Gastroesophageal sphincter (tissue), 4 donors: ENCODE measurements at regions not wholly inside any gene's neighbourhood (a gene's known extent, or its start where the extent isn't known, plus 50 kb on each side); places are given as distances from the start of the nearest gene placed in this dataset.

Experiments used
- ATAC-seq: fragments of 150-250 bp; one replicate; pipeline ENCODE4 v1.9.1; 2016; ENCODE audit warnings: mild to moderate bottlenecking, moderate library complexity
- H3K27ac ChIP-seq, 4 donors: fragments of 200-600 bp; sonication (generic) in 3 of 4; 1 replicate in 3 of 4; 2 replicates in 1 of 4; pipeline ENCODE4 v1.5.1; 2016 to 2019
- H3K27me3 ChIP-seq: fragments of 200-600 bp; sonication (generic); one replicate; pipeline ENCODE4 v1.5.1; 2019
- H3K36me3 ChIP-seq, 2 donors: fragments of 200-600 bp; sonication (generic); one replicate each; pipeline ENCODE4 v1.5.1; 2019; ENCODE audit warnings: control low read depth in 1 of 2
- H3K4me1 ChIP-seq, 3 donors: fragments of 200-600 bp; sonication (generic); 1 replicate in 2 of 3; 2 replicates in 1 of 3; pipeline ENCODE4 v1.5.1; 2016 to 2019; ENCODE audit warnings: control low read depth in 2 of 3
- H3K4me3 ChIP-seq, 2 donors: fragments of 200-600 bp; sonication (generic); one replicate each; pipeline ENCODE4 v1.5.1; 2019; ENCODE audit warnings: mild to moderate bottlenecking in 1 of 2, moderate library complexity in 1 of 2
- H3K9me3 ChIP-seq, 3 donors: fragments of 200-600 bp; sonication (generic); one replicate each; pipeline ENCODE4 v1.5.1; 2017 to 2019; ENCODE audit warnings: control low read depth in 2 of 3
- EP300 ChIP-seq: sonication (generic); formaldehyde crosslinking; IDR thresholded peaks from one replicate; pipeline ENCODE4 v1.6.1; 2017; ENCODE audit warnings: antibody characterized with exemption, mild to moderate bottlenecking
- POLR2A ChIP-seq, 2 donors: fragments of 450-650 bp; IDR thresholded peaks; one replicate each; pipeline ENCODE4 v1.6.1; 2017; ENCODE audit warnings: antibody characterized with exemption in 2 of 2, mild to moderate bottlenecking in 2 of 2, moderate library complexity in 1 of 2
- POLR2AphosphoS5 ChIP-seq: sonication (generic); formaldehyde crosslinking; IDR thresholded peaks from one replicate; pipeline ENCODE4 v1.6.1; 2017; ENCODE audit warnings: antibody characterized with exemption
- WGBS, 2 donors: methylation state at CpG; one replicate each; pipeline ENCODE4 v1.1.5; 2018; ENCODE audit warnings: low coverage in 1 of 2; 5-methylcytosine and 5-hydroxymethylcytosine counted together
- TF ChIP-seq, protein P1 (sequence below), 4 experiments: fragments of 200-600 bp in 2 of 4; fragments of 450-650 bp in 2 of 4; sonication (generic) in 1 of 4; IDR thresholded peaks; one replicate each; pipeline ENCODE4 v1.5.1; 2017 to 2019; ENCODE audit warnings: antibody characterized with exemption in 4 of 4, mild to moderate bottlenecking in 2 of 4, moderate library complexity in 2 of 4

DNA sequence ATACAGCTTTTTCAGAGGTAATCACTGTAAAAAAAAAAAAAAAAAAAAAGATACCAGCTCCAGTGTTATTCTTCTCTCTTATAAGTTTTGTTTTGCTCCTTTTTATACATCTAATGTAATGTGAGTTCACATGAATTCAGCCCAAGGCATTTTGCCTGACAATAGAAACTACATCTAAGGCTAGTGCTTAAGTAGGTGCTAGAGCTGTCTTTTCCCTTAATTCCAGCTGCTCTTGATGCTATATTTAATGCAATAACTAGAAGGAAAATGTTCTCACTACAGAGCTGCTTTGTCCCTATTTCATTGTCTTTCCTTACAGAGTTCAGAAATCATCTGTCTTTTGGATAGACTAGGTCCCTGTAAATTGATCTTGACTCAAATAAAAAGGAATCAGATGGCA is 150.1 kb downstream of the NAA11 start:
- TF ChIP-seq POLR2AphosphoS5 (no peak), POLR2A (IDR thresholded peaks at IDR 0.05) (no peak), EP300 (no peak)
- TF ChIP-seq, protein P1, sequence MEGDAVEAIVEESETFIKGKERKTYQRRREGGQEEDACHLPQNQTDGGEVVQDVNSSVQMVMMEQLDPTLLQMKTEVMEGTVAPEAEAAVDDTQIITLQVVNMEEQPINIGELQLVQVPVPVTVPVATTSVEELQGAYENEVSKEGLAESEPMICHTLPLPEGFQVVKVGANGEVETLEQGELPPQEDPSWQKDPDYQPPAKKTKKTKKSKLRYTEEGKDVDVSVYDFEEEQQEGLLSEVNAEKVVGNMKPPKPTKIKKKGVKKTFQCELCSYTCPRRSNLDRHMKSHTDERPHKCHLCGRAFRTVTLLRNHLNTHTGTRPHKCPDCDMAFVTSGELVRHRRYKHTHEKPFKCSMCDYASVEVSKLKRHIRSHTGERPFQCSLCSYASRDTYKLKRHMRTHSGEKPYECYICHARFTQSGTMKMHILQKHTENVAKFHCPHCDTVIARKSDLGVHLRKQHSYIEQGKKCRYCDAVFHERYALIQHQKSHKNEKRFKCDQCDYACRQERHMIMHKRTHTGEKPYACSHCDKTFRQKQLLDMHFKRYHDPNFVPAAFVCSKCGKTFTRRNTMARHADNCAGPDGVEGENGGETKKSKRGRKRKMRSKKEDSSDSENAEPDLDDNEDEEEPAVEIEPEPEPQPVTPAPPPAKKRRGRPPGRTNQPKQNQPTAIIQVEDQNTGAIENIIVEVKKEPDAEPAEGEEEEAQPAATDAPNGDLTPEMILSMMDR (IDR thresholded peaks at IDR 0.05), result no peak
- no peak for ATAC-seq
- Histone ChIP-seq H3K36me3 (no peaks in the 10 kb centered on the region), H3K27me3 (no peaks in the 10 kb centered on the region), H3K4me3 (no peak overlapping the region), H3K4me1 (peaks cover 3 to 71% (median 11%) of the 10 kb centered on the region in 3 donors), H3K9me3 (no peaks in the 10 kb centered on the region), H3K27ac (no peak overlapping the region)

DNA sequence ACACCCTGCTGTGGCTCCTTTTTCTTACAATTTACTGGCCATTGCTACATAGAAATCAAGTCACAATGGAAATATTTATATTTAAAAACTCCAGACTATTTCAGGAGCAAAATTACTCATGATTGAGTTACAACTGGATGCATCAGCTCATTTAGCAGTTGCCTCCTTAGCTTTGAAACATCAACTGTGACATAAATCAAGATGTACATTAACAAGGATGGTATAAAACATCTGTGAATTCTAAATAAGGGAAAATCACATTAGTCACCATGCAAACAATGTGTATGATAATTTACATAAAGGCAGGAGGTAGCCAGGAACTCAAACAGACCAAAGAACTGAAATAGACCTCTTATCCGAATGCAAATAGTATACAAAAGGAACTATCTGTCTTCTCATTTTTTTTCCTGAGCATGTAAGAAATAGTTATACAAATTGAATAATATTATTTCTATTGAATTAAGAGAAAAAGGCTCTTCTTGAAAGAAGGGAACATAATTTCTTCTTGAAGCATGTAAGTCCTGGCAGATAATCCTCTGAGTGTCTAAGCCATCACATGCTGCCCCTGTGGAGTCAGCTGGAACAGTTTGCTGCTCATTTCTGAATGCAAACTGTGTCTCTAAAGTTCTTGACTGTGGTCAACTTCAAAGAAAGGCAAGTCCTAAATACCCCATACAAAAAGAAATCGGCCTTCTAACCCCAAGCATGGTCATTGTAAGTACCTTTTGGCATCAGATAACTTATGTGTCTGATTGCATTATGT is 151.2 kb downstream of the NAA11 start:
- no peaks in the 10 kb centered on the region for H3K9me3 ChIP-seq
- H3K4me1 ChIP-seq, result peaks cover 3 to 71% (median 11%) of the 10 kb centered on the region in 3 donors
- WGBS, 2 donors, result 54 to 66% methylated on average over 2 of the region's 2 CpGs
- H3K36me3 ChIP-seq, result no peaks in the 10 kb centered on the region
- peak overlapping the region in 1 of 4 donors; percentile 37 for H3K27ac ChIP-seq
- H3K4me3 ChIP-seq, result no peak overlapping the region
- no peaks in the 10 kb centered on the region for H3K27me3 ChIP-seq
- TF ChIP-seq EP300, result no peak
- TF ChIP-seq POLR2A (IDR thresholded peaks at IDR 0.05), result no peak
- no peak for TF ChIP-seq POLR2AphosphoS5
- TF ChIP-seq, protein P1 (IDR thresholded peaks at IDR 0.05), result no peak
- ATAC-seq, result no peak

DNA sequence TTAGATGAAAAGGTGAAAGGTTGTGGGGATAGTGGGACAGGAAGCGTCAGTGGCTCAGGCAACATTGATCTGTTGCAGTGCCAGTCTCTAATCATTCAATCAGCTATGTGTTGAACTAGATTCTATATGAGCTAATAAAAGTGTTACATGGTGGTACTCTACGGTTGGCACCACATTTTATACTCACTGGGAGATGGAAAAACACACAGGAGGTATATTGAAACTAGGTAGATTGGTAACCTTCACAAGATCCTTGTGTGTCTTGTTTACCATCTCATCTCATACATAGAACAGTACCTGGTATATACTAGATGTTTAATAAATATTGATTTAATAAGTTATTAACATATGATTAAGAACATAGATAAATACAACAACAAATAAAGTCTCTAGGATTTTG is 152.7 kb downstream of the NAA11 start:
- peaks cover 0 to 58% (median 8%) of the 10 kb centered on the region in 3 donors for H3K4me1 ChIP-seq
- ATAC-seq, result no peak
- peak overlapping the region in 1 of 4 donors; percentile 32 for H3K27ac ChIP-seq
- WGBS, 2 donors, result 95 to 100% methylated on average over 2 of the region's 2 CpGs
- TF ChIP-seq EP300 (no peak), POLR2A (IDR thresholded peaks at IDR 0.05) (no peak), POLR2AphosphoS5 (no peak)
- TF ChIP-seq, protein P1 (IDR thresholded peaks at IDR 0.05), result no peak
- H3K9me3 ChIP-seq, result peaks cover 0 to 7% (median 0%) of the 10 kb centered on the region in 3 donors
- H3K36me3 ChIP-seq, result no peaks in the 10 kb centered on the region
- H3K27me3 ChIP-seq, result no peaks in the 10 kb centered on the region
- no peak overlapping the region for H3K4me3 ChIP-seq

DNA sequence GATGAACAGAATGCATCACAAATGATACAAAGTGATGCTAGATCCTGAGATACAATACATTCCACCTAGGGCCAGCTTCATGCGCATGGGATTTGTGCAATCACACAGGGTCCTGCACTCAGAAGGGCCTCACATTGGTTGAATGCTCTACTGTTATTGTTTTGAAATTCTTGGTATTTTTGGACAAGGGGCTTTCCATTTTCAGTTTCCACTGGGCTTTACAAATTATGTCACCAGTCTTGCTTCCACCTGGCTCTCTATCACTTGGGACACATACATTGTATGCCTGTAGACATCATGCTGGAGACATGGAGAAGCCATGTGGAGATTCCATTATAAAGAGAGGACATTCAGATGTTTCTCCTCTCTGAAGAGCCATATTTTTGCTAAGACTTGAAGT is 155.8 kb downstream of the NAA11 start:
- no peaks in the 10 kb centered on the region for H3K27me3 ChIP-seq
- H3K9me3 ChIP-seq, result peaks cover 0 to 7% (median 0%) of the 10 kb centered on the region in 3 donors
- no peak for ATAC-seq
- H3K36me3 ChIP-seq, result no peaks in the 10 kb centered on the region
- H3K27ac ChIP-seq, result no peak overlapping the region
- no peak overlapping the region for H3K4me3 ChIP-seq
- peaks cover 0 to 29% (median 8%) of the 10 kb centered on the region in 3 donors for H3K4me1 ChIP-seq
- 86 to 100% methylated on average over 1 of the region's 1 CpG for WGBS, 2 donors
- TF ChIP-seq POLR2AphosphoS5 (no peak), EP300 (no peak), POLR2A (IDR thresholded peaks at IDR 0.05) (no peak)
- TF ChIP-seq, protein P1 (IDR thresholded peaks at IDR 0.05), result no peak

DNA sequence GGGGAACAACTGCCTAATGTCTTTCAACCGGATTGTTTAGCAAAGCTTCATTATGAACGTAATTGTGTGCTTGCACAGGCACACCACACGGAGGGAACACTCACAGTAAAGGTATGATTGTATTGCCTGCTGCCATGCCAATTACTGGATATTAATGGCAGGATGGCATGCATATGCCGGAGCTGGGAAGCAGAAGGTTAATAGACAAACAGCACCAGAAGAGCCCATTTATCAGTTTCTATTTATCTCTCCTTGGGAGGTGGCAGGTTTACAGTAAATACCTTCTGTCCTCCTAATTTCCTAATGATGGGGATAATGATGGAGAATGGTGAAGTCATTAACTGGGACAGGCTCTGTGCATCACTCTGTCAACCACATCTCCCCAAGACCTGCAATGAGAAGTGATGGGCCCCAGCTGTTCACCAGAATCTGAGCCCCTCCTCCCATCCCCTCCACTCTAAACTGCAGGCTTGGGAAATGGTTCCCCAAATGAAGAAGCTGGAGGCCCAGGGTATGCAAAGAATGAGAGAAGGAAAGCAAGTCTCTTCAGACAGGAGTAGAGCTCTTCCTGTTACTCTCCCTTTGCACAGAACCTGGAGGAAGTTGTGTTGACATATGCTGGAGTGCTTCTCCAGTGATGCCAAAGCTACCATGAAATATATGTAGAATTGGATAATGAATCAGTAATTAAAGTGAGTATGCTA is 160.8 kb downstream of the NAA11 start:
- H3K9me3 ChIP-seq, result peaks cover 0 to 7% (median 0%) of the 10 kb centered on the region in 3 donors
- no peak overlapping the region for H3K4me3 ChIP-seq
- H3K27me3 ChIP-seq, result no peaks in the 10 kb centered on the region
- TF ChIP-seq POLR2AphosphoS5, result no peak
- TF ChIP-seq, protein P1 (IDR thresholded peaks at IDR 0.05), result no peak
- no peak for ATAC-seq
- no peaks in the 10 kb centered on the region for H3K36me3 ChIP-seq
- H3K4me1 ChIP-seq, result no peaks in the 10 kb centered on the region
- 62 to 86% methylated on average over 3 to 4 of the region's 4 CpGs for WGBS, 2 donors
- H3K27ac ChIP-seq, result no peak overlapping the region
